PC-9 (cell line): ENCODE measurements at regions not wholly inside any gene's neighbourhood (a gene's known extent, or its start where the extent isn't known, plus 50 kb on each side); places are given as distances from the start of the nearest gene placed in this dataset.

ENCODE experiments used
- BruUV-seq: library from RNA; stranded (reverse); fragments of 400-500 nt; replicated peaks from 2 replicates; lab custom pipeline; 2021; lab: Mats Ljungman, UMichigan
- CTCF ChIA-PET: fragments of 300-600 bp; sonication (Branson Sonifier 250); formaldehyde crosslinking; loops from one replicate; lab custom pipeline; 2022; ENCODE audit warnings: antibody characterized with exemption; lab: Charles Lee
- POLR2A ChIA-PET: fragments of 300-600 bp; sonication (Branson Sonifier 250); formaldehyde crosslinking; loops from one replicate; lab custom pipeline; 2022; ENCODE audit warnings: antibody characterized with exemption; ENCODE audit not compliant: unreplicated experiment; lab: Charles Lee
- DNase-seq, 2 experiments: peaks; one replicate each; pipeline versions ENCODE4 v3.0.0 to v3.0.0-alpha.2; 2015 to 2022; ENCODE audit warnings: mixed read lengths in 1 of 2
- H2AFZ ChIP-seq: fragments of 200-600 bp; sonication (generic); 2 replicates; pipeline ENCODE4 v1.8.1; 2017; ENCODE audit warnings: antibody characterized with exemption
- H3F3A ChIP-seq: fragments of 200-600 bp; sonication (generic); 2 replicates; pipeline ENCODE4 v1.8.1; 2017; ENCODE audit warnings: antibody characterized with exemption, mild to moderate bottlenecking, low read depth; ENCODE audit not compliant: insufficient read depth
- H3K27ac ChIP-seq: fragments of 200-600 bp; sonication (generic); 2 replicates; pipeline ENCODE4 v1.6.1; 2016; ENCODE audit warnings: mixed run types
- H3K27me3 ChIP-seq: fragments of 200-600 bp; sonication (generic); 2 replicates; pipeline ENCODE4 v1.6.1; 2016; ENCODE audit warnings: low read depth, mixed run types; ENCODE audit not compliant: insufficient read depth
- H3K36me3 ChIP-seq: fragments of 200-600 bp; sonication (generic); 2 replicates; pipeline ENCODE4 v1.6.1; 2016; ENCODE audit warnings: low read depth, mixed run types
- H3K4me1 ChIP-seq: fragments of 200-600 bp; sonication (generic); replicated peaks from 2 replicates; pipeline ENCODE4 v1.6.1; 2016; ENCODE audit warnings: mixed run types; ENCODE audit not compliant: insufficient read depth
- H3K4me2 ChIP-seq: fragments of 200-600 bp; sonication (generic); 2 replicates; pipeline ENCODE4 v1.6.1; 2017; ENCODE audit warnings: mixed run types
- H3K4me3 ChIP-seq: fragments of 200-600 bp; sonication (generic); 2 replicates; pipeline ENCODE4 v1.6.1; 2016; ENCODE audit warnings: mixed run types
- H3K79me2 ChIP-seq: fragments of 200-600 bp; sonication (generic); 2 replicates; pipeline ENCODE4 v1.6.1; 2017; ENCODE audit warnings: low read depth, mixed run types
- H3K9me2 ChIP-seq: fragments of 200-600 bp; sonication (generic); 2 replicates; pipeline ENCODE4 v1.8.1; 2017; ENCODE audit warnings: mild to moderate bottlenecking; ENCODE audit not compliant: insufficient read depth
- H3K9me3 ChIP-seq: fragments of 200-600 bp; sonication (generic); 2 replicates; pipeline ENCODE4 v1.8.1; 2016; ENCODE audit warnings: low read depth; ENCODE audit not compliant: insufficient read depth
- H4K20me1 ChIP-seq: fragments of 200-600 bp; sonication (generic); 2 replicates; pipeline ENCODE4 v1.8.1; 2017; ENCODE audit not compliant: insufficient read depth
- EZH2 ChIP-seq: fragments of 200-600 bp; sonication (generic); IDR thresholded peaks from 2 replicates; pipeline ENCODE4 v1.8.0; 2017; ENCODE audit warnings: antibody characterized with exemption, low read depth
- intact Hi-C: fragments of 100-400 bp; cut with micrococcal nuclease; formaldehyde crosslinking; loops from one replicate; pipeline ENCODE4 v1.10.0; 2022; ENCODE audit not compliant: unreplicated experiment
- TF ChIP-seq, protein P1 (sequence below): fragments of 200-600 bp; sonication (generic); conservative IDR thresholded peaks from 2 replicates; pipeline ENCODE4 v1.6.1; 2017; ENCODE audit warnings: mixed run types, antibody characterized with exemption, mild to moderate bottlenecking, moderate library complexity

DNA sequence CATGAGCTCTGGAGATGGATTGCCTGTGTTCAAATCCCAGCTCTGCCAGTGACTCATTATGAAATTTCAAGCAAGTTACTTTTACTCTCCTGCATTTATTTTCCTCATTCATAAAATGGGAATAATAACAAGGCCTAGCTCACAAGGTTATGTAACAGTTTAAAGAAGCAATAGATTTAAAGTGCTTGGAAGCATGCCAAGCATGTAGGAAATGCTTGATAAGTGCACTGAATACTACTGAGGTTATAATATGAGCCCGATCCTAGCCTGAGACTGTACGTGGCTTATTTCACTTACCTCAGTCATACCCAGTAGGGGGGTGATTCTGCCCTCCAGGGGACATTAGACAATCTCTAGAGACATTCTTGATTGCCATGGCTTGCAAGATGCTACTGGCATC is 734.1 kb upstream of the WWC1 start:
- Histone ChIP-seq H3K27me3 (peaks cover 39% of the 10 kb centered on the region), H3K4me1 (no peaks in the 10 kb centered on the region), H3K4me2 (no peak overlapping the region), H3K27ac (no peak overlapping the region), H3F3A (no peaks in the 10 kb centered on the region), H3K79me2 (no peaks in the 10 kb centered on the region), H3K36me3 (no peaks in the 10 kb centered on the region), H3K9me3 (no peaks in the 10 kb centered on the region), H4K20me1 (no peaks in the 10 kb centered on the region), H3K9me2 (peaks cover 8% of the 10 kb centered on the region; the same call in 1 of the 2 replicates), H2AFZ (no peak overlapping the region), H3K4me3 (no peak overlapping the region)
- intact Hi-C loops: no loop called here
- CTCF ChIA-PET: no interaction called here
- no TSS peak for BruUV-seq
- POLR2A ChIA-PET: no interaction called here
- TF ChIP-seq, protein P1, sequence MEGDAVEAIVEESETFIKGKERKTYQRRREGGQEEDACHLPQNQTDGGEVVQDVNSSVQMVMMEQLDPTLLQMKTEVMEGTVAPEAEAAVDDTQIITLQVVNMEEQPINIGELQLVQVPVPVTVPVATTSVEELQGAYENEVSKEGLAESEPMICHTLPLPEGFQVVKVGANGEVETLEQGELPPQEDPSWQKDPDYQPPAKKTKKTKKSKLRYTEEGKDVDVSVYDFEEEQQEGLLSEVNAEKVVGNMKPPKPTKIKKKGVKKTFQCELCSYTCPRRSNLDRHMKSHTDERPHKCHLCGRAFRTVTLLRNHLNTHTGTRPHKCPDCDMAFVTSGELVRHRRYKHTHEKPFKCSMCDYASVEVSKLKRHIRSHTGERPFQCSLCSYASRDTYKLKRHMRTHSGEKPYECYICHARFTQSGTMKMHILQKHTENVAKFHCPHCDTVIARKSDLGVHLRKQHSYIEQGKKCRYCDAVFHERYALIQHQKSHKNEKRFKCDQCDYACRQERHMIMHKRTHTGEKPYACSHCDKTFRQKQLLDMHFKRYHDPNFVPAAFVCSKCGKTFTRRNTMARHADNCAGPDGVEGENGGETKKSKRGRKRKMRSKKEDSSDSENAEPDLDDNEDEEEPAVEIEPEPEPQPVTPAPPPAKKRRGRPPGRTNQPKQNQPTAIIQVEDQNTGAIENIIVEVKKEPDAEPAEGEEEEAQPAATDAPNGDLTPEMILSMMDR: no peak
- no peak for TF ChIP-seq EZH2
- no peak for DNase-seq

DNA sequence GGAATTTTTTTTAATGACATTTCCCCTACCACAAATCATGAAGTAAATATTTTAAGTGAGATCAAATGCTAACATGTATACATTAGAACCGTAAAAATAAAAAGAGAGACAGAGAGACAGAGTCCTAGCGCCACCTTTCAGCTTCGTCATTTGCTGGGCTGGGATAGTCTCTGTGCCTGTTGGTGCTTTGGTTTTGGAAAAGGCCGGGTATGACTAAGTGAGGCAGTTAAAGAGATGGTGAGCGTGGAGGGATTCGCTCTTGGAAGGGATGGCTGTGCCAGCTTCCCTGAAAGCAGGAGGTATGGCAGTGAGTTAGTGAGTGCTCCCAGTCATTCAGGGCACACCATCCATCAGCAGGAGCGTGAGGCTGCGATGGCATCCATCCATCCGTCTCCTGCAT is 729.6 kb upstream of the WWC1 start:
- no peaks in the 10 kb centered on the region for H3K4me1 ChIP-seq
- CTCF ChIA-PET: no interaction called here
- H3K27ac ChIP-seq: no peak overlapping the region
- no peaks in the 10 kb centered on the region for H3F3A ChIP-seq
- no peaks in the 10 kb centered on the region for H4K20me1 ChIP-seq
- no peak overlapping the region for H3K4me2 ChIP-seq
- H2AFZ ChIP-seq: no peak overlapping the region
- intact Hi-C loops: loop anchor here (10.0 kb wide), 1 partner anchor 307 kb away; no protein-coding TSS in a partner anchor
- no peak for TF ChIP-seq EZH2
- TF ChIP-seq, protein P1: no peak
- no peak overlapping the region for H3K4me3 ChIP-seq
- no peak for DNase-seq
- H3K27me3 ChIP-seq: peaks cover 49% of the 10 kb centered on the region
- peaks cover 8% of the 10 kb centered on the region; the same call in 1 of the 2 replicates for H3K9me2 ChIP-seq
- H3K79me2 ChIP-seq: no peaks in the 10 kb centered on the region
- POLR2A ChIA-PET: no interaction called here
- H3K9me3 ChIP-seq: no peaks in the 10 kb centered on the region
- no peaks in the 10 kb centered on the region for H3K36me3 ChIP-seq
- BruUV-seq: no TSS peak

GRCh38 chr5:167564275-167564674 is 727.2 kb upstream of the WWC1 start:
- Histone ChIP-seq H3K4me1 (no peaks in the 10 kb centered on the region), H3K79me2 (no peaks in the 10 kb centered on the region), H3F3A (no peaks in the 10 kb centered on the region), H3K9me2 (peaks cover 8% of the 10 kb centered on the region; the same call in 1 of the 2 replicates), H2AFZ (no peak overlapping the region), H3K27me3 (peaks cover 50% of the 10 kb centered on the region), H3K27ac (no peak overlapping the region), H3K36me3 (no peaks in the 10 kb centered on the region), H3K4me3 (no peak overlapping the region), H3K4me2 (no peak overlapping the region), H4K20me1 (no peaks in the 10 kb centered on the region), H3K9me3 (no peaks in the 10 kb centered on the region)
- TF ChIP-seq, protein P1: no peak
- TF ChIP-seq EZH2: no peak
- ChIA-PET POLR2A (no interaction called here), CTCF (no interaction called here)
- no peak for DNase-seq
- intact Hi-C loops: loop anchor here (10.0 kb wide), 1 partner anchor 309 kb away; no protein-coding TSS in a partner anchor
- BruUV-seq: no TSS peak
